ENCODE measurements at regions not wholly inside any gene's neighbourhood (a gene's known extent, or its start where the extent isn't known, plus 50 kb on each side); places are given as distances from the start of the nearest gene placed in this dataset.

DNA sequence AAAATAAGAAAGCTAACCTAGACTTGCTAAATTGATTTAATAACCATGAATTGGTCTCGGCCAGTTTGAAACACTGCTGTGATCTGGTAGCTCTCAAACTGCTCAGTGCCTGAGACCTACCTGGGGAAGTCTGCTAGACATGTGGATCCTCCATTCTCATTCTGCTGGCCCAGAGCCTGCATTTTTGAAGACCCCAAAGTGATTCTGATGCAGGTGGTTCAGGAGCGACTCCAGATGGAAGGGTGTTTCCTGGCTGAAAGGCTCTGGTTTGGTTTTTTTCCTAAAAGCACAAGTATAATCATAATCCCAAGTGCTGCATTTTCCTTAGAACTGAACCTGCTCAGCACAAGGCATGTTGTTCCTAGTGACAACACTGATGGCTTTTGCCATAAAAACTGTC lies 159.5 kb downstream of the ZNF664 start (continued):
- TF ChIP-seq, protein P1, sequence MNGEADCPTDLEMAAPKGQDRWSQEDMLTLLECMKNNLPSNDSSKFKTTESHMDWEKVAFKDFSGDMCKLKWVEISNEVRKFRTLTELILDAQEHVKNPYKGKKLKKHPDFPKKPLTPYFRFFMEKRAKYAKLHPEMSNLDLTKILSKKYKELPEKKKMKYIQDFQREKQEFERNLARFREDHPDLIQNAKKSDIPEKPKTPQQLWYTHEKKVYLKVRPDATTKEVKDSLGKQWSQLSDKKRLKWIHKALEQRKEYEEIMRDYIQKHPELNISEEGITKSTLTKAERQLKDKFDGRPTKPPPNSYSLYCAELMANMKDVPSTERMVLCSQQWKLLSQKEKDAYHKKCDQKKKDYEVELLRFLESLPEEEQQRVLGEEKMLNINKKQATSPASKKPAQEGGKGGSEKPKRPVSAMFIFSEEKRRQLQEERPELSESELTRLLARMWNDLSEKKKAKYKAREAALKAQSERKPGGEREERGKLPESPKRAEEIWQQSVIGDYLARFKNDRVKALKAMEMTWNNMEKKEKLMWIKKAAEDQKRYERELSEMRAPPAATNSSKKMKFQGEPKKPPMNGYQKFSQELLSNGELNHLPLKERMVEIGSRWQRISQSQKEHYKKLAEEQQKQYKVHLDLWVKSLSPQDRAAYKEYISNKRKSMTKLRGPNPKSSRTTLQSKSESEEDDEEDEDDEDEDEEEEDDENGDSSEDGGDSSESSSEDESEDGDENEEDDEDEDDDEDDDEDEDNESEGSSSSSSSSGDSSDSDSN (CRISPR knock-in tag; IDR thresholded peaks at IDR 0.05) = no peak
- TF ChIP-seq ZMYM3 (CRISPR knock-in tag; IDR thresholded peaks at IDR 0.05) (no peak), ZBTB7A (CRISPR knock-in tag; IDR thresholded peaks at IDR 0.05) (no peak), SOX6 (IDR thresholded peaks at IDR 0.05) (no peak), SOX6 (CRISPR knock-in tag; IDR thresholded peaks at IDR 0.05) (no peak), MBNL3 (CRISPR knock-in tag; conservative IDR thresholded peaks at IDR 0.05) (no peak), ZNF878 (CRISPR knock-in tag; IDR thresholded peaks at IDR 0.05) (no peak), ZNF776 (CRISPR knock-in tag; IDR thresholded peaks at IDR 0.05) (no peak), HNRNPH1 (optimal IDR thresholded peaks at IDR 0.05; ENCODE audit: low read depth, low read length) (no peak), ADNP (CRISPR knock-in tag; IDR thresholded peaks at IDR 0.05) (no peak), ZNF230 (CRISPR knock-in tag; IDR thresholded peaks at IDR 0.05) (no peak), ZNF44 (CRISPR knock-in tag; IDR thresholded peaks at IDR 0.05) (no peak), MYNN (CRISPR knock-in tag; IDR thresholded peaks at IDR 0.05; ENCODE audit: low read depth) (no peak)
- TF ChIP-seq, protein P2, sequence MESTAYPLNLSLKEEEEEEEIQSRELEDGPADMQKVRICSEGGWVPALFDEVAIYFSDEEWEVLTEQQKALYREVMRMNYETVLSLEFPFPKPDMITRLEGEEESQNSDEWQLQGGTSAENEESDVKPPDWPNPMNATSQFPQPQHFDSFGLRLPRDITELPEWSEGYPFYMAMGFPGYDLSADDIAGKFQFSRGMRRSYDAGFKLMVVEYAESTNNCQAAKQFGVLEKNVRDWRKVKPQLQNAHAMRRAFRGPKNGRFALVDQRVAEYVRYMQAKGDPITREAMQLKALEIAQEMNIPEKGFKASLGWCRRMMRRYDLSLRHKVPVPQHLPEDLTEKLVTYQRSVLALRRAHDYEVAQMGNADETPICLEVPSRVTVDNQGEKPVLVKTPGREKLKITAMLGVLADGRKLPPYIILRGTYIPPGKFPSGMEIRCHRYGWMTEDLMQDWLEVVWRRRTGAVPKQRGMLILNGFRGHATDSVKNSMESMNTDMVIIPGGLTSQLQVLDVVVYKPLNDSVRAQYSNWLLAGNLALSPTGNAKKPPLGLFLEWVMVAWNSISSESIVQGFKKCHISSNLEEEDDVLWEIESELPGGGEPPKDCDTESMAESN (CRISPR knock-in tag; conservative IDR thresholded peaks at IDR 0.05) = no peak
